ENCODE measurements at regions not wholly inside any gene's neighbourhood (a gene's known extent, or its start where the extent isn't known, plus 50 kb on each side); places are given as distances from the start of the nearest gene placed in this dataset.

GRCh38 chr9:82367929-82368328, 379.4 kb downstream of the SPATA31D1 start:
- TF ChIP-seq CTCF (IDR thresholded peaks at IDR 0.05) (no peak), POLR2A (IDR thresholded peaks at IDR 0.05) (no peak), EP300 (IDR thresholded peaks at IDR 0.05) (no peak), POLR2AphosphoS5 (IDR thresholded peaks at IDR 0.05) (no peak)
